ENCODE measurements at regions not wholly inside any gene's neighbourhood (a gene's known extent, or its start where the extent isn't known, plus 50 kb on each side); places are given as distances from the start of the nearest gene placed in this dataset.

DNA sequence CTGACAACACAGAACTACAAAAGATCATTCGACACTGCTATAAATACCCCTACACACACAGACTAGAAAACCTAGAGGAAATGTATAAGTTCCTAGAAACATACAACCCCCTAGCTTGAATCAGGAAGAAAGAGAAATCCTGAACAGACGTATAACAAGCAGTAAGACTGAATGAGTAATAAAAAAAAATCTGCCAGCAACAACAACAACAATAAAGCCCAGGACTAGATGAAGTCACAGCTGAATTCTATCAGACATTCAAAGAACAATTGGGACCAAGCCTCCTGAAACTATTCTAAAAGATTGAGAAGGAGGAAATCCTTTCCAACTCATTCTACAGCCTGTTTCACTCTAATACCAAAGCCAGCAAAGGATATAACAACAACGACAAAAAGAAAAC lies 68.2 kb upstream of the SLIT3 start (continued):
- TF ChIP-seq SIRT6 (IDR thresholded peaks at IDR 0.05; ENCODE audit: low read length) (no peak), PHF8 (conservative IDR thresholded peaks at IDR 0.05; ENCODE audit: low read depth, low read length) (no peak), SIX5 (IDR thresholded peaks at IDR 0.05; ENCODE audit: low read depth, low read length) (no peak)

Measured in H1 (cell line).